GM12874 (cell line): ENCODE measurements at regions not wholly inside any gene's neighbourhood (a gene's known extent, or its start where the extent isn't known, plus 50 kb on each side); places are given as distances from the start of the nearest gene placed in this dataset.

Experiments used
- CTCF ChIP-seq: IDR thresholded peaks from 2 replicates; pipeline ENCODE4 v1.5.1; 2011; ENCODE audit warnings: low read depth, mild to moderate bottlenecking, control low read depth, low read length, moderate library complexity; ENCODE audit not compliant: insufficient read depth

GRCh38 chr10:128802062-128802461 is 665.0 kb upstream of the MGMT start:
- TF ChIP-seq CTCF: no peak

GRCh38 chr10:128803790-128804189 is 663.3 kb upstream of the MGMT start:
- no peak for TF ChIP-seq CTCF

GRCh38 chr10:128804411-128804810 is 662.6 kb upstream of the MGMT start:
- no peak for TF ChIP-seq CTCF

GRCh38 chr10:128808921-128809440 is 658.1 kb upstream of the MGMT start:
- TF ChIP-seq CTCF: no peak

GRCh38 chr10:128811511-128811910 is 655.5 kb upstream of the MGMT start:
- no peak for TF ChIP-seq CTCF

GRCh38 chr10:128812000-128812399 is 655.0 kb upstream of the MGMT start:
- TF ChIP-seq CTCF: no peak

GRCh38 chr10:128813574-128813973 is 653.5 kb upstream of the MGMT start:
- no peak for TF ChIP-seq CTCF

GRCh38 chr10:128814024-128814423 is 653.0 kb upstream of the MGMT start:
- no peak for TF ChIP-seq CTCF
